ENCODE measurements at regions not wholly inside any gene's neighbourhood (a gene's known extent, or its start where the extent isn't known, plus 50 kb on each side); places are given as distances from the start of the nearest gene placed in this dataset.
"Not testable (repeated sequence)": the region's sequence is repeated elsewhere in the genome, so short reads cannot be mapped to it uniquely, and the experiment has no call there.

DNA sequence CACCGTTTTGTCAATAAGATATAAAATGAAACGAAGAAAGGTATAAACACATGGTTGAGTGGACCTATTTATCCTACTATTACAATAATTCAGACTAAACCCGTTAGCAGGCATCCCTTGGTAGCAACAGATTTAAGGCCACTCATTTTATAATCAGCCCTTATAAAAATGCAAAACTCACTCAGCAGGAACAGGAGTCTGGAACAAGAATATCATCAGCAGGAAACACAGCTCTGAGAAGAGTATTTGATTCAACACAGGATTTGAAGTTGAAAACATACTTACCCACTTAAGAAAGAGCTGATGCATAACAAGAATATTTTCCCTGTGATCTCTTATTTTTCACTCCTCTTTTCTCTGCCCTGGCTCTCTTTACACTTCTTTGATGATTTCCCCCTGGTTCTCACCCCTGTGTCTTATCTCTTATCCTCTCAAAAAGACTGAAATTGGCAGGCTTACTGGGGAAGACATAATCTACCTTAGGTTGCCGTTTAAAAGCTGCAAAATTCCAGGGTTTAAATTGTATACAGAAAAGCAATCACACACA lies 1722.7 kb downstream of the SLITRK5 start:
- no peak for TF ChIP-seq EZH2 (IDR thresholded peaks at IDR 0.05; ENCODE audit: borderline replicate concordance)
- TF ChIP-seq EZH2phosphoT487 (IDR thresholded peaks at IDR 0.05; ENCODE audit: low read depth, severe bottlenecking, unreplicated experiment): no peak
- TF ChIP-seq, protein P1, sequence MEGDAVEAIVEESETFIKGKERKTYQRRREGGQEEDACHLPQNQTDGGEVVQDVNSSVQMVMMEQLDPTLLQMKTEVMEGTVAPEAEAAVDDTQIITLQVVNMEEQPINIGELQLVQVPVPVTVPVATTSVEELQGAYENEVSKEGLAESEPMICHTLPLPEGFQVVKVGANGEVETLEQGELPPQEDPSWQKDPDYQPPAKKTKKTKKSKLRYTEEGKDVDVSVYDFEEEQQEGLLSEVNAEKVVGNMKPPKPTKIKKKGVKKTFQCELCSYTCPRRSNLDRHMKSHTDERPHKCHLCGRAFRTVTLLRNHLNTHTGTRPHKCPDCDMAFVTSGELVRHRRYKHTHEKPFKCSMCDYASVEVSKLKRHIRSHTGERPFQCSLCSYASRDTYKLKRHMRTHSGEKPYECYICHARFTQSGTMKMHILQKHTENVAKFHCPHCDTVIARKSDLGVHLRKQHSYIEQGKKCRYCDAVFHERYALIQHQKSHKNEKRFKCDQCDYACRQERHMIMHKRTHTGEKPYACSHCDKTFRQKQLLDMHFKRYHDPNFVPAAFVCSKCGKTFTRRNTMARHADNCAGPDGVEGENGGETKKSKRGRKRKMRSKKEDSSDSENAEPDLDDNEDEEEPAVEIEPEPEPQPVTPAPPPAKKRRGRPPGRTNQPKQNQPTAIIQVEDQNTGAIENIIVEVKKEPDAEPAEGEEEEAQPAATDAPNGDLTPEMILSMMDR (IDR thresholded peaks at IDR 0.05; ENCODE audit: poor library complexity): no peak
- no peak for DNase-seq (ENCODE audit: low spot score)
- no peaks in the 10 kb centered on the region for H3K27me3 ChIP-seq
- H3K4me2 ChIP-seq: peak overlapping the region; percentile 49
- no peaks in the 10 kb centered on the region for H3K9me3 ChIP-seq (ENCODE audit: low read depth)
- H2AFZ ChIP-seq: peak overlapping the region; percentile 29
- no peaks in the 10 kb centered on the region for H3K9me2 ChIP-seq (replicated peaks; ENCODE audit: insufficient read depth)
- H3K4me3 ChIP-seq: no peak overlapping the region
- H4K20me1 ChIP-seq (ENCODE audit: insufficient read depth, poor library complexity, severe bottlenecking): no peaks in the 10 kb centered on the region
- H3K36me3 ChIP-seq (replicated peaks; ENCODE audit: insufficient read depth, low read depth): no peaks in the 10 kb centered on the region
- no peaks in the 10 kb centered on the region for H3K4me1 ChIP-seq (ENCODE audit: insufficient read depth)
- no peaks in the 10 kb centered on the region for H3K79me2 ChIP-seq
- no peak overlapping the region for H3K27ac ChIP-seq
- 55% methylated on average over 4 of the region's 4 CpGs for WGBS (ENCODE audit: low lambda C conversion rate, missing lambda C conversion rate)

DNA sequence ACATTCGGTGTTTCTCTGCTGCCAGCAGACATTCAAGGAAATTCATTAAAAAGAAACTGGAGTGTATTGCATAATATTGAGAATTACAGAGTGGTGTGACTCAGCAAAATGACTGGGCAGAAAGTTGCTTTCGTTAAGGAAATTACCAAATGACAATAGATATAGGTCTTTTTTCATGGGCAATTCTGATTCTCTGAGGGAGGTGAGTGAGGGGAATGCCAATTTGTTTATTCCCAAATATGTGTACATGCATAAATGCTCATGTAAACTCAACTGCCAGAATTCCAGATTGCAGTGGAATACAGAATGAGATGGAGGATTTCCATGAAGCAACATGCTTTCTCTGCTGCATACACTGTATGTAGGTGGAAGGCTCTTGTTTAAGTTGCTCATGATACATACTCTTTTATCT lies 1730.1 kb downstream of the SLITRK5 start:
- peak overlapping the region; percentile 26 for H3K4me2 ChIP-seq

DNA sequence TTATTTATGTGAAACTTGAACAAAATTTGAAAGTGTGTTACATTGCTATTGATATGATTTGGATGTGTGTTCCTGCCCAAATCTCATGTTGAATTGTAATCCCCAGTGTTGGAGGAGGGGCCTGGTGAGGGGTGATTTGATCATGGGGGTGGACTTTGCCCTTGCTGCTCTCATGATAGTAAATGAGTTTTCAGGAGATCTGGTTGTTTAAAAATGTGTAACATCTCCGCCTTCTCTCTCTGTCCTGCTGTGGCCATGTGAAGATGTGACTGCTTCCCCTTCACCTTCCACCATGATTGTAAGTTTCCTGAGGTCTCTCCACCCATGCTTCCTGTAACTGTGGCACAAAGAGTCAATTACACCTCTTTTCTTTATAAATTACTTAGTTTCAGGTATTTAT lies 1731.0 kb downstream of the SLITRK5 start:
- TF ChIP-seq, protein P1 (IDR thresholded peaks at IDR 0.05; ENCODE audit: poor library complexity): no peak
- TF ChIP-seq EZH2phosphoT487 (IDR thresholded peaks at IDR 0.05; ENCODE audit: low read depth, severe bottlenecking, unreplicated experiment): no peak
- no peak for TF ChIP-seq EZH2 (IDR thresholded peaks at IDR 0.05; ENCODE audit: borderline replicate concordance)
- Histone ChIP-seq H3K79me2 (no peaks in the 10 kb centered on the region), H3K27me3 (no peaks in the 10 kb centered on the region), H3K4me2 (no peak overlapping the region), H3K9me3 (ENCODE audit: low read depth) (no peaks in the 10 kb centered on the region), H3K4me3 (no peak overlapping the region), H2AFZ (no peak overlapping the region), H3K36me3 (replicated peaks; ENCODE audit: insufficient read depth, low read depth) (no peaks in the 10 kb centered on the region), H3K27ac (no peak overlapping the region), H3K9me2 (replicated peaks; ENCODE audit: insufficient read depth) (no peaks in the 10 kb centered on the region), H4K20me1 (ENCODE audit: insufficient read depth, poor library complexity, severe bottlenecking) (no peaks in the 10 kb centered on the region), H3K4me1 (ENCODE audit: insufficient read depth) (no peaks in the 10 kb centered on the region)
- 91% methylated on average over 1 of the region's 1 CpG for WGBS (ENCODE audit: low lambda C conversion rate, missing lambda C conversion rate)
- DNase-seq (ENCODE audit: low spot score): no peak

More for the DNA sequence above, 1730.1 kb downstream of the SLITRK5 start:
- Histone ChIP-seq H3K36me3 (replicated peaks; ENCODE audit: insufficient read depth, low read depth) (no peaks in the 10 kb centered on the region), H3K9me2 (replicated peaks; ENCODE audit: insufficient read depth) (no peaks in the 10 kb centered on the region), H2AFZ (peak overlapping the region; percentile 39), H4K20me1 (ENCODE audit: insufficient read depth, poor library complexity, severe bottlenecking) (no peaks in the 10 kb centered on the region), H3K79me2 (no peaks in the 10 kb centered on the region), H3K27ac (peak overlapping the region; percentile 36), H3K4me3 (no peak overlapping the region), H3K4me1 (ENCODE audit: insufficient read depth) (no peaks in the 10 kb centered on the region), H3K27me3 (no peaks in the 10 kb centered on the region), H3K9me3 (ENCODE audit: low read depth) (no peaks in the 10 kb centered on the region)
- TF ChIP-seq, protein P1 (IDR thresholded peaks at IDR 0.05; ENCODE audit: poor library complexity): no peak
- TF ChIP-seq EZH2phosphoT487 (IDR thresholded peaks at IDR 0.05; ENCODE audit: low read depth, severe bottlenecking, unreplicated experiment): no peak
- TF ChIP-seq EZH2 (IDR thresholded peaks at IDR 0.05; ENCODE audit: borderline replicate concordance): no peak
- DNase-seq (ENCODE audit: low spot score): peak; percentile 34
- WGBS (ENCODE audit: low lambda C conversion rate, missing lambda C conversion rate): 60% methylated on average over 2 of the region's 2 CpGs

DNA sequence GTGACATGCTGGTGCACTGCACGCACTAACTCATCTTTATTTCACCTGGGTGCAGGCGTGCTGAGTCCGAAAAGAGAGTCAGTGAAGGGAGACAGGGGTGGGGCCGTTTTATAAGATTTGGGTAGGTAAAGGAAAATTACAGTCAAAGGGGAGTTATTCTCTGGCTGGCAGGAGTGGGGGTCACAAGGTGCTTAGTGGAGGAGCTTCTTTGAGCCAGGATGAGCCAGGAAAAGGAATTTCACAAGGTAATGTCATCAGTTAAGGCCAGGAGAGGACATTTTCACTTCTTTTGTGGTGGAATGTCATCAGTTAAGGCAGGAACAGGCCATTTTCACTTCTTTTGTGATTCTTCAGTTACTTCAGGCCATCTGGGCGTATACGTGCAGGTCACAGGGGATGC lies 1734.9 kb downstream of the SLITRK5 start:
- not testable (repeated sequence) for H3K27ac ChIP-seq; DNase-seq (ENCODE audit: low spot score); H3K9me3 ChIP-seq (ENCODE audit: low read depth); H3K4me1 ChIP-seq (ENCODE audit: insufficient read depth); H3K4me2 ChIP-seq; H3K79me2 ChIP-seq; H4K20me1 ChIP-seq (ENCODE audit: insufficient read depth, poor library complexity, severe bottlenecking); H3K36me3 ChIP-seq (replicated peaks; ENCODE audit: insufficient read depth, low read depth); H3K27me3 ChIP-seq; H2AFZ ChIP-seq; H3K9me2 ChIP-seq (replicated peaks; ENCODE audit: insufficient read depth); H3K4me3 ChIP-seq
- 89% methylated on average over 6 of the region's 6 CpGs for WGBS (ENCODE audit: low lambda C conversion rate, missing lambda C conversion rate)
